ENCODE measurements at regions not wholly inside any gene's neighbourhood (a gene's known extent, or its start where the extent isn't known, plus 50 kb on each side); places are given as distances from the start of the nearest gene placed in this dataset.

- no peak overlapping the region for H3K27ac ChIP-seq (ENCODE audit: low read depth in 1 of 2, low read length in 1 of 2)
- no peak overlapping the region for H3K4me3 ChIP-seq
- no peaks in the 10 kb centered on the region for H3K27me3 ChIP-seq (ENCODE audit: control insufficient read depth in 3 of 3, insufficient read depth in 3 of 3, low read length in 2 of 3)
- H3K36me3 ChIP-seq (ENCODE audit: control insufficient read depth in 4 of 4, insufficient read depth in 4 of 4, low read length in 4 of 4), result no peaks in the 10 kb centered on the region
- H3K9ac ChIP-seq (ENCODE audit: insufficient read depth in 1 of 2, low read length in 2 of 2), result no peak overlapping the region
- ATAC-seq (ENCODE audit: insufficient read depth, low FRiP score), result no peak
- DNase-seq, result no peak
- no peaks in the 10 kb centered on the region for H3K4me1 ChIP-seq (ENCODE audit: control insufficient read depth in 5 of 5, insufficient read depth in 5 of 5, low read length in 5 of 5)
- no peak for TF ChIP-seq CTCF (IDR thresholded peaks at IDR 0.05; ENCODE audit: control extremely low read depth, extremely low read depth)
- H3K9me3 ChIP-seq (ENCODE audit: control insufficient read depth in 4 of 4, insufficient read depth in 3 of 4, low read length in 3 of 4), result no peaks in the 10 kb centered on the region
Measured at GRCh38 chr10:18743926-18744325, 84.7 kb downstream of the ARL5B start.

- H3K9ac ChIP-seq (ENCODE audit: insufficient read depth in 1 of 2, low read length in 2 of 2), result no peak overlapping the region
- WGBS, 2 donors, result 74 to 80% methylated on average over 11 of the region's 11 CpGs
- ATAC-seq (ENCODE audit: insufficient read depth, low FRiP score) (no peak), DNase-seq (no peak)
- no peak for TF ChIP-seq CTCF (IDR thresholded peaks at IDR 0.05; ENCODE audit: control extremely low read depth, extremely low read depth)
- H3K9me3 ChIP-seq (ENCODE audit: control insufficient read depth in 4 of 4, insufficient read depth in 3 of 4, low read length in 3 of 4), result no peaks in the 10 kb centered on the region
- H3K27ac ChIP-seq (ENCODE audit: low read depth in 1 of 2, low read length in 1 of 2), result no peak overlapping the region
- no peaks in the 10 kb centered on the region for H3K36me3 ChIP-seq (ENCODE audit: control insufficient read depth in 4 of 4, insufficient read depth in 4 of 4, low read length in 4 of 4)
- no peak overlapping the region for H3K4me3 ChIP-seq
- H3K4me1 ChIP-seq (ENCODE audit: control insufficient read depth in 5 of 5, insufficient read depth in 5 of 5, low read length in 5 of 5), result no peaks in the 10 kb centered on the region
- no peaks in the 10 kb centered on the region for H3K27me3 ChIP-seq (ENCODE audit: control insufficient read depth in 3 of 3, insufficient read depth in 3 of 3, low read length in 2 of 3)
Measured at GRCh38 chr10:18753312-18753895, 94.2 kb downstream of the ARL5B start.

GRCh38 chr10:18759575-18759974 lies 100.3 kb downstream of the ARL5B start:
- Histone ChIP-seq H3K36me3 (ENCODE audit: control insufficient read depth in 4 of 4, insufficient read depth in 4 of 4, low read length in 4 of 4) (no peaks in the 10 kb centered on the region), H3K9ac (ENCODE audit: insufficient read depth in 1 of 2, low read length in 2 of 2) (no peak overlapping the region), H3K27ac (ENCODE audit: low read depth in 1 of 2, low read length in 1 of 2) (no peak overlapping the region), H3K4me1 (ENCODE audit: control insufficient read depth in 5 of 5, insufficient read depth in 5 of 5, low read length in 5 of 5) (no peaks in the 10 kb centered on the region), H3K9me3 (ENCODE audit: control insufficient read depth in 4 of 4, insufficient read depth in 3 of 4, low read length in 3 of 4) (no peaks in the 10 kb centered on the region), H3K27me3 (ENCODE audit: control insufficient read depth in 3 of 3, insufficient read depth in 3 of 3, low read length in 2 of 3) (no peaks in the 10 kb centered on the region), H3K4me3 (no peak overlapping the region)
- no peak for TF ChIP-seq CTCF (IDR thresholded peaks at IDR 0.05; ENCODE audit: control extremely low read depth, extremely low read depth)
- DNase-seq, result no peak
- no peak for ATAC-seq (ENCODE audit: insufficient read depth, low FRiP score)
- 92 to 94% methylated on average over 1 of the region's 1 CpG for WGBS, 2 donors

- 73 to 89% methylated on average over 4 of the region's 4 CpGs for WGBS, 2 donors
- Histone ChIP-seq H3K36me3 (ENCODE audit: control insufficient read depth in 4 of 4, insufficient read depth in 4 of 4, low read length in 4 of 4) (no peaks in the 10 kb centered on the region), H3K4me3 (no peak overlapping the region), H3K9me3 (ENCODE audit: control insufficient read depth in 4 of 4, insufficient read depth in 3 of 4, low read length in 3 of 4) (no peaks in the 10 kb centered on the region), H3K4me1 (ENCODE audit: control insufficient read depth in 5 of 5, insufficient read depth in 5 of 5, low read length in 5 of 5) (no peaks in the 10 kb centered on the region), H3K27ac (ENCODE audit: low read depth in 1 of 2, low read length in 1 of 2) (no peak overlapping the region), H3K9ac (ENCODE audit: insufficient read depth in 1 of 2, low read length in 2 of 2) (no peak overlapping the region), H3K27me3 (ENCODE audit: control insufficient read depth in 3 of 3, insufficient read depth in 3 of 3, low read length in 2 of 3) (no peaks in the 10 kb centered on the region)
- no peak for TF ChIP-seq CTCF (IDR thresholded peaks at IDR 0.05; ENCODE audit: control extremely low read depth, extremely low read depth)
- no peak for ATAC-seq (ENCODE audit: insufficient read depth, low FRiP score)
- no peak for DNase-seq
Measured at GRCh38 chr10:18760836-18761235, 101.6 kb downstream of the ARL5B start.

Data from lung (tissue), 11 donors.